ENCODE measurements at regions not wholly inside any gene's neighbourhood (a gene's known extent, or its start where the extent isn't known, plus 50 kb on each side); places are given as distances from the start of the nearest gene placed in this dataset.
"Not testable (repeated sequence)": the region's sequence is repeated elsewhere in the genome, so short reads cannot be mapped to it uniquely, and the experiment has no call there.

- DNase-seq (ENCODE audit: low spot score): no peak
These were observed 251.8 kb downstream of the HAPSTR1 start for GRCh38 chr16:9343276-9343675.

GRCh38 chr16:9344508-9344907 lies 253.1 kb downstream of the HAPSTR1 start:
- DNase-seq (ENCODE audit: low spot score): no peak

GRCh38 chr16:9345046-9345445 lies 253.6 kb downstream of the HAPSTR1 start:
- no peak for DNase-seq (ENCODE audit: low spot score)

GRCh38 chr16:9345880-9346279 lies 254.4 kb downstream of the HAPSTR1 start:
- DNase-seq (ENCODE audit: low spot score): no peak

DNA sequence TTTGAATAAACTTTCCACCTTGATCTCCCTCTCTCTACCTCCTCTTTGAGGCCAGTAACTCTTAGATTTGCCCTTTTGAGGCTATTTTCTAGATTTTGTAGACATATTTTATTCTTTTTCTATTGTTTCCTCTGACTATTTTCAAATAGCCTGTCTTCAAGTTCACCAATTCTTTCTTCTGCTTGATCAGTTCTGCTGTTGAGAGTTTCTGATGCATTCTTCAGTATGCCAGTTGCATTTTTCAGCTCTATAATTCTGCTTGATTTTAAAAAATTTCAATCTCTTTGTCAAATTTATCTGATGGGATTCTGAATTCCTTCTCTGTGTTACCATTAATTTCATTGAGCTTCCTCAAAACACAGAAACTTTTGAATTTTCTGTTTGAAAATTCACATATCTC lies 257.5 kb downstream of the HAPSTR1 start:
- DNase-seq (ENCODE audit: low spot score): no peak

- not testable (repeated sequence) for DNase-seq (ENCODE audit: low spot score)
These were observed 258.0 kb downstream of the HAPSTR1 start for GRCh38 chr16:9349373-9349960.

GRCh38 chr16:9350119-9350799 lies 258.8 kb downstream of the HAPSTR1 start:
- not testable (repeated sequence) for DNase-seq (ENCODE audit: low spot score)

GRCh38 chr16:9351440-9351839 lies 260.0 kb downstream of the HAPSTR1 start:
- DNase-seq (ENCODE audit: low spot score): no peak

- DNase-seq (ENCODE audit: low spot score): no peak
These were observed 260.5 kb downstream of the HAPSTR1 start for GRCh38 chr16:9351841-9352434.

- no peak for DNase-seq (ENCODE audit: low spot score)
These were observed 266.4 kb downstream of the HAPSTR1 start for GRCh38 chr16:9357829-9358228.

DNA sequence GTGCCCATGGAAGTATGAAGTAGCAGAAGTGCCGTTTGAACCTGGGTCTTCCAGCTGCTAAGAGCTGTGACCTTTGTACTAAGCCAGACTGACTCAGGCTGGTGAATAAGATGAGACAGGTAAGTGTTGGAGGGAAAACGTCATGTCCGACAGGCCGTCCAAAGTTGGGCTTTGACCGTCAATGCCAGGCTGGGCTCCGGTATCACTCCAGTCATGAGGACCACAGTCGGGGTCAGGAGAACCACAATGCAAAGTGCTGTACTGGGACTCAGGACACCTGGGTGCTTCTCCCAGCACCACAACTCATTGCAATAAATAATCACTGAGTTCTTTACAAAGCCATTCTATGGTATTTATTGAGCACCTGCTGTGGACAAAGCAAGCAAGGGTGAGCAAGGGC lies 268.6 kb downstream of the HAPSTR1 start:
- DNase-seq (ENCODE audit: low spot score): no peak

DNA sequence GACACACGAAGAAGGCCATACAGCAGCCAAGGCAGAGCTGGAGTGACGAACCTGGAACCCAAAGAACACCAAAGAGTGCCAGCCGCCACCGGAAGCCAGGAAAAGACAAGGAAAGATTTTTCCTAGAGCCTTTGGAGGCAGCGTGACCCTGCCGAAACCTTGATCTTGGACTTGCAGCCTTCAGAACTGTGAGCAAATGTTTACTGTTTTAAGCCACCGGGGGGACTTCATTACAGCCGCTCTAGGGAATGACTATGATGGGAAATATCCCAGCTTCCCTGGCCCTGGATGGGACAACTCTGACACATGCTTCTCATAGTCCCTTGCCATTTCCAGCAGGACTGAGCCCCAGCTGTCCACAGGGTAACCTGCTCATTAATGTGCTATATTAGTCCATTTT lies 270.6 kb downstream of the HAPSTR1 start:
- DNase-seq (ENCODE audit: low spot score): no peak

GRCh38 chr16:9362604-9363003 lies 271.2 kb downstream of the HAPSTR1 start:
- DNase-seq (ENCODE audit: low spot score): no peak

- DNase-seq (ENCODE audit: low spot score): no peak
These were observed 272.1 kb downstream of the HAPSTR1 start for GRCh38 chr16:9363520-9363919.

GRCh38 chr16:9364721-9365369 lies 273.4 kb downstream of the HAPSTR1 start:
- no peak for DNase-seq (ENCODE audit: low spot score)

DNA sequence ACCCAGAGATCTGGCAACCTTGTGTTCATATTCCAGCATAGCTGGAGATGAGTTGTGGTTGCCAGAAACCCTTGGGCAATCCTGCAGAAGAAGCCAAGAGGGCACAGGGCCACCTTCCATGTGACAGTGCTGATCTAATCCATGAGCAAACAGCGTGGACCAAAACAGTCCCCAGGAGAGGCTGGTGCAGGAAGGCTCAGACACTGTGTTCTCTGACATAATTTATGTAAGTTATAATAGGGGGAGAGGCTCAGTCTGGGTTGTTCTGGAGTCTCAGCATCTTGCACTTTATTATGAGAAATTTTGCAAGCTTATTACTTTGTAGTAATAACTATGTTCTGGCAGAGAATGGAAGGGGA lies 273.9 kb downstream of the HAPSTR1 start:
- no peak for DNase-seq (ENCODE audit: low spot score)

DNA sequence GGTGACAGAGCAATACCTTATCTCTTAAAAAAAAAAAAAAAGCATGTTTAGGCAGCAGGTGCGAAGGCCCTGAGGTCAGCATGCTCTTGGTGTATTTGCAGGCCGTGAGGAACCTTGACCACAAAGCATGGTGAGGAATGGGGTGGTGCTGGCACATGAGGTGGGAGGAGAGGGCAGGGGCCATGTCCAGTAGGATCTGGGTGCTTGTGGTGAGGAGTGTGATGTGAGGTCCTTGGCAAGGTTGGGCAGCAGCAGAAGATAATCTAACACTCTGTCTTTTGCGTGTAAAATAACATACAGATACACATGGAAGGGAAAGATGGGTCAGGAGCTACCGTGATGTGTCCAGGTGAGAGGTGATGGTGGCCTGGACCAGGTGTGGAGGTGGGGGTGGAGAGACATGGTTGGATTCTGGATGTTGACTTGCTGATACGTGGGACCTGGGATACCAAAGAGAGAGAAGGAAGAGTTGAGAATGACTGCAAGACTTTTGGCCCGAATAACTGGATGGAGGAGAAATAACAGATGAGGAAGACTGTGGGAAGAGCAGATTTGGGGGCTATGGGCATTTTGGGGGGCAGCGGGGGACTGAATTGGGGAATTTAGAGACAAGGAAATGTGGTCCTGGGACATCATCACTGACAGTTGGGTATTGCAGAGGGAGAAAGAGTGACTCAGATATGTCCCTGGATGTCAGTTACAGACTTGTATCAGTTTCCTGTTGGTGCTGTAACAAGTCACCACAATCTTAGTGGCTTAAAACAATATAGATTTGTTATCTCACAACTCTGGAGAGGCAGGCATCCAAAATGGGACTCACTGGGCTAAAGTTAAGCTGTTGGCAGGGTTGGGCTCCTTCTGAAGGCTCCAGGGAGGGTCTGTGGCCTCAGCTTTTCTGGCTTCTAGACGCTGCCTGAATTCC lies 274.9 kb downstream of the HAPSTR1 start:
- DNase-seq (ENCODE audit: low spot score): peak; percentile 11

DNA sequence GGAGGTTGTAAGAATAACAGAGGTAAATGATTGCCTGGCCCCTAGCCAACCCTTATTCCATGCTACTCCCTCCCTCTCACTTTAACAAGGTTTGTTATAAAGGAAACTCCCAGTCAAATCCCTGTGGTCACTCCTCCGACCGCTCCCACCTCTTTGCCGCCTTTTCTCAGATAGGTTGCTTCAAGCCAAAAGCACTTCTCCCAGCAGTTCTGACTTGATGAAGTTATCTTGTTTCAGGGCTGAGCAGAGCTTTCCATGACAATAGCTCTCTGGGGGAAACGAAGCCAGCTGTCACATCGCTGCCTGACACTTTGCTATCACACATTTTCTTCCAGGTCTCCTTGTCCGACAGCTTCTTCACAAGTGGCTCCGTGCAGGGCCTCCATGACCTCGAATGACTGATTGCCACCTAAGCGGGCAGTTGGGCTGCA lies 278.6 kb downstream of the HAPSTR1 start:
- no peak for DNase-seq (ENCODE audit: low spot score)

DNA sequence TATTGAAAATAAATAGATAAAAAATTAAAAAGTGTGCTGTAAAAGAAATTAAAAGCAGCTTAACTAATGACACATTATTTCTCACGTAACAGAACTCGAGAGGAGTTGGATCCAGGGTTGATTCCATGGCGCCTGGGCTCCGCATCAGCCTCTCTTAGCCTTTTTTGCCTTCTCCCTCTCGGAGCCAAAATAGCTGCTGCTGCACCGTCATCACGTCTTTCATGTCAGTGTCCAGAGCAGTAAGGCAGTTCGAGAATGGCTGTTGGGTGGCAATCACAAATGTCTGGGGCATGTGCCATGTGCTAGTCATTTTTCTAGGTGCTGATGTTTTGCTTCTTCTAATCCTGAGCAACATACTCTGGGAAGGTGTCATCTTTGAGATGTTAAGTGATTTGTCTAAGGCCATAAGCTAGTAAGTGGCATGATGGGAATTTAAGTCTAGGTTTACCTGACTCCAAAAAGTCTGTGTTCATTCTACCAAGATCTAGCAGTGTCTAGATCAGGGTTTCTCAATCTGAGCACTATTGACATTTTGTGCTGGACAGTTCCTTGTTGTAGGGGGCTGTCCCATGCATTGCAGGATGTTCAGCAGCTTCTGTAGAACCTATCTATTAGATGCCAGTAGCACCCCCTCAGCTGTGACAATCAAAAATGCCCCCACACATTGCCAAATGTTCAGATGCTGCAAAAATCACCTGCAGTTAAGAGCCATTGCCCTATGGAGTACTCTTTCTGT lies 280.4 kb downstream of the HAPSTR1 start:
- DNase-seq (ENCODE audit: low spot score): no peak

- peak; percentile 64 for DNase-seq (ENCODE audit: low spot score)
These were observed 281.8 kb downstream of the HAPSTR1 start for GRCh38 chr16:9372934-9373890.
